GM12878 (cell line): ENCODE measurements at regions not wholly inside any gene's neighbourhood (a gene's known extent, or its start where the extent isn't known, plus 50 kb on each side); places are given as distances from the start of the nearest gene placed in this dataset.

Experiments
- BCL11A ChIP-seq: IDR thresholded peaks from 2 replicates; pipeline ENCODE4 v1.6.1; 2011; ENCODE audit warnings: low read depth, low read length
- CREM ChIP-seq: IDR thresholded peaks from 2 replicates; pipeline ENCODE4 v1.6.1; 2014; ENCODE audit warnings: antibody characterized with exemption, low read depth
- CTCF ChIP-seq, 3 experiments: IDR thresholded peaks in 2 of 3; conservative IDR thresholded peaks in 1 of 3; 2 replicates each; pipeline ENCODE4 v1.5.1; 2011; ENCODE audit warnings: low read depth in 3 of 3, low read length in 3 of 3, mild to moderate bottlenecking in 3 of 3, control low read depth in 2 of 3, moderate library complexity in 2 of 3, inconsistent platforms in 1 of 3, mixed read lengths in 1 of 3; ENCODE audit not compliant: control insufficient read depth in 2 of 3, insufficient read depth in 1 of 3; ENCODE audit errors: extremely low read depth in 1 of 3
- IRF5 ChIP-seq: fragments of 450-650 bp; IDR thresholded peaks from 2 replicates; pipeline ENCODE4 v1.6.1; 2017; ENCODE audit warnings: borderline replicate concordance
- SREBF2 ChIP-seq: IDR thresholded peaks from 2 replicates; pipeline ENCODE4 v1.6.1; 2012; ENCODE audit warnings: mild to moderate bottlenecking, low read length
- TCF7 ChIP-seq: IDR thresholded peaks from 2 replicates; pipeline ENCODE4 v1.6.1; 2014; ENCODE audit warnings: antibody characterized with exemption, borderline replicate concordance

GRCh38 chr13:22189176-22190048 is 518.5 kb downstream of the FGF9 start:
- TF ChIP-seq CTCF (IDR thresholded peaks at IDR 0.05 in 2 of 3, conservative IDR thresholded peaks at IDR 0.05 in 1 of 3; ENCODE audit: control insufficient read depth in 2 of 3, extremely low read depth in 1 of 3, insufficient read depth in 1 of 3, low read depth in 3 of 3, low read length in 3 of 3) (no peak), CREM (no peak), IRF5 (no peak), TCF7 (no peak), BCL11A (no peak), SREBF2 (no peak)
